NCI-H345 treated with DMSO at 0.1 percent for 48 hours (cell line): ENCODE measurements at regions not wholly inside any gene's neighbourhood (a gene's known extent, or its start where the extent isn't known, plus 50 kb on each side); places are given as distances from the start of the nearest gene placed in this dataset.
A peak's percentile ranks its signal among the peaks of the same experiment; 100 is the strongest.
"Not testable (repeated sequence)": the region's sequence is repeated elsewhere in the genome, so short reads cannot be mapped to it uniquely, and the experiment has no call there.

ENCODE experiments used
- DNase-seq: peaks from one replicate; lab custom pipeline; 2025; ENCODE audit not compliant: unreplicated experiment; lab: John Stamatoyannopoulos, UW

GRCh38 chr3:72629191-72629631 lies 219.0 kb downstream of the SHQ1 start:
- no peak for DNase-seq

DNA sequence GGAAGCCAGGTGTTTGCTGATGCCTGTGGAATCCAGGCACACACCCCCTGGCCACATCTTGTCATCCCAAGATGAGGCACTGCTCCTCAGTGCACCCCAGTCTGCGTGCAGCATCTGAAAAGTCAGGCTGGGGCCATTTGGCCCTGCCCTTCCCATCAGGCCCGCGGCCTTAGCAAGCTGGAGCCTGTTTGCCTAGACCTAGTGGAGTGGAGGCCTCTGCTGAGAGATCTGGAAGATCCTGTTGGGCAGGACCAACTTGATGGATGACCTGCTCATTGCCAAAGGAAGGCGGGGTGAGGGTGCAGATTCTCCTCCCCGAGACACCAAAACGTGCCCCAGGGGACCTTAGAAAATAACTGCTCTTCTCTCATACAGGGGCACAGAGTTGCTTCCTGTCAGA lies 220.2 kb downstream of the SHQ1 start:
- peak; percentile 65 for DNase-seq

- no peak for DNase-seq
These were observed 221.0 kb downstream of the SHQ1 start for GRCh38 chr3:72627271-72627670.

GRCh38 chr3:72625602-72626337 lies 222.5 kb downstream of the SHQ1 start:
- no peak for DNase-seq

DNA sequence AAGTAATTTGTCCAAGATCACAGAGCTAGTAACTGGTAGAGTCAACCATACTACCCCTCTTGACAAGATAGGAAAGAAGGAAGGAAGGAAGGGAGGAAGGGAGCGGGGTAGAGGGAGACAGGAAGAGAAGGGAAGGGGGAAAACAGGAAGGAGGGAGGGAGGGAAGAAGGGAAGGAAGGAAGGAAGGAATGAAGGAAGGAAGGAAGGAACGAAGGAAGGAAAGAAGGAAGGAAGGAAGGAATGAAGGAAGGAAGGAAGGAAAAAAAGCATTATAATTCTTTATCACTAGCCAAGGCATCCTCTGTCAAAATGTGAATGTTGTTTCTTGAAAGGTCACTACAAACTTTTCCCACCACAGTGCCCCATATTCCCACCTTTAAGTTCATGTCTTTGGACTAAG lies 223.6 kb downstream of the SHQ1 start:
- no peak for DNase-seq

DNA sequence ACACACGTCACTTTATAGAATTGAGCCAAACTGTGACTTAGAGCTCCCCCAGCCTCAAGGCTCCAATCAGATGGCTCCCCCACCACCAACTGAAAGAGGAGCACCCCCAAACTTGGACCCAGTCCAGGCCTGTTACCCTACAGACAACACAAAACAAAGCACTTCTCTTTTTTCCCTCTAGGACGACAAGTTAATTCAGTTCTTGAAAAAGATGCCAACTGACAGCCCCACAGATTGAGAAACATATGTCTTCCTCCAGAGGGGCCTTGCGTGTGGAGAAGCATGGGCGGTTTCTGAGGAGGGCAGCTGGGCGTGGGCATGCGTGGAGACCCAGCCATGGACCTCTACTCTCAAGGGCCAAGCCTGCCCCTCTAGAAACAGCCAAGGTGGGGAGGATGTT lies 229.5 kb downstream of the SHQ1 start:
- DNase-seq = no peak

DNA sequence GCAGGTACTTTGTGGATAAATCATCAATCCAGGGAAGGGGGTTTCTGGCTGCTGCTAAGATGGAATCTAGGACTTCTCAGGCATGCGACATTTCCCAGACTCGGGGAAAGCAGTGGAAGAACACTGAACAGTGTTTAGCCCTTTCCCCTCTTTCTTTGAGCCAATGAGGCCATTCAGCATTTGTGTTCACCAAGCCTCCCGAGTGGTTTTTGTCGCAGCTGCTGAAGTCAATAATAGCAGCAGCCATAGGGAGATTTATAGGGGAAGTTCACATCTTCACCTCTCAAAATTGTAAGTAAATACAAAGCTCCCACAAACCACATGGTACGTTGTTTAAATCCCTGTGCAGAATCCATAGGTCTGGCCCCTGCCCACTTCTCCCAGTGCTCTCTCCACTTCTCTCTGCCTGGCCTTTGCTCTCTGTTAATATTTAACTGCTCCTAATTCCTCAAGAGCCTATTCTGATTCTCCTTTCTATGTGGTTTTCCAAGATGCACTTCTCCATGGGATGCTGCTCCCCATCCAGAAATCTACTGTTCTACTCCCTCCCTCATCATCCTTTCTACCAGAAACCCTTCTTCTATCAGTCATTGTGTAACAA lies 230.7 kb downstream of the SHQ1 start:
- no peak for DNase-seq

DNA sequence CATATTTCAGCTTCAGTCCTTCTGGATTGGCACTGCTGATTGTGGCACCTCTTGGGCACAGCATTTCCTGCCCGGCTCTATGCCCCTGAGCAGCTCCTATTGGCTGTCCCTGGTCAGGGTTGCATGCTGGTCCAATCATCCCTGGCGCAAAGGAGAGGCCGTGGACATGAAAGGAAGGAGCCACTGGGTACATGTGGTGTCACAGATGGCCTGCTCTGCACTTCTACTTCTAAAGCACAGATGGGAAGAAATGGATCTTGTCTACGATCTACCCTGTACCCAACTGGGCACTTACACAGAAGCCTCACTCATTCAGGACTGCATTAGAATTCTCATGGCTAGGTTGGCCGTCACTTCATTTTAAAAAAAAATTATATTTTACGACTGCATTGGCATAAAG lies 232.5 kb downstream of the SHQ1 start:
- DNase-seq = no peak

DNA sequence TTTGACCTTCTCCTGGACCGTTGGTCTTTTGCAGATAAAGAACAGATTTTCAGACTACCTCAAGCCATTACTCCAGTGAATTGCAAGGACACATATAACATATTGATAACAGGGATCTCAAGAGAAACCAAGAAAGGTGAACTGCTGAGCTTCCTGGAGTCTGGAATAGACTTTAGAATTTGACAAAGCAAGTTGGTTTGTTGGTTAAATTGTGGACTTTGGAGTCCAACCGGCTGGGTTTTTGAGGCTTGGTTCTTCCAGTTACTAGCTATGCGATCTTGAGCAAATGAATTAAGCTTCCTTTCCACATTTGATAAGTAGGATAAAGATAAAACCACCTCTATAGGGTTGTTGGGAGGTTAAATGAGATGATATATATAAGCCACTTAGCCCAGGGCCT lies 233.1 kb downstream of the SHQ1 start:
- no peak for DNase-seq

DNA sequence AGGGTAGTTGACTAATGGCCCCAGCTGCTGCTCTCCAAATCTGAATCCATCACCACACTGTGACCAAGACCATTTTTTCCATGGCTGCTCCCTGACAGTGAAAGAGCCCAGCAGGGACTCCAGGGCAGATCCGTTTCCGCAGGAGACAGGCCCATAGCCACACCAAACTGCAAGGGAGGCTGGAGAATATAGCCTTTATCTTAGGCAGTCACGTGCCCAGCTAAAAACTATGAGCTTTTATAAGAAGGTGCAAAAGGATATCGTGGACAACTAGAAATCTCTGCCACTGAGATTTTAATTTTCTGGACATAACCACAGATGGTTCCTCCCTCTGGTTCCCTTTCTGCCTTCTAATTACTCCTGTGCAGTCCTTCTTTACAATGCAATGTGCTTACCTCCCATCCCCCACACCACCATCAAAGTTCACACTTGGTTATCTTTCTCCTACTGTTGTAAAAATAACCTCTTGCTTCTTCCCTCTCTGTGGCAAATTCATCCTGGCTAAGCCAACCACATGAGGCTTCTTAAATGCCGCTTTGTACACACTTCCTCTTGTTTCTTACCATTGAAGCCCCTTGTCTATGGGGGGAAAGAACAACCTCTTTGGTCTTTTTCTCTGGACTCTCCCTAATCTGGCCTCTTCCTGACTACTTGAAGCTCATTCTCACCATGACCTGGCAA lies 233.7 kb downstream of the SHQ1 start:
- DNase-seq = no peak

- no peak for DNase-seq
These were observed 234.4 kb downstream of the SHQ1 start for GRCh38 chr3:72613871-72614270.

DNA sequence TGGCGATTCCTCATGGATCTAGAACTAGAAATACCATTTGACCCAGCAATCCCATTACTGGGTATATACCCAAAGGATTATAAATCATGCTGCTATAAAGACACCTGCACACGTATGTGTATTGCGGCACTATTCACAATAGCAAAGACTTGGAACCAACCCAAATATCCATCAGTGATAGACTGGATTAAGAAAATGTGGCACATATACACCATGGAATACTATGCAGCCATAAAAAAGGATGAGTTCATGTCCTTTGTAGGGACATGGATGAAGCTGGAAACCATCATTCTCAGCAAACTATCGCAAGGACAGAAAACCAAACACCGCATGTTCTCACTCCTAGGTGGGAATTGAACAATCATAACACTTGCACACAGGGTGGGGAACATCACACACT lies 239.1 kb downstream of the SHQ1 start:
- DNase-seq = not testable (repeated sequence)

DNA sequence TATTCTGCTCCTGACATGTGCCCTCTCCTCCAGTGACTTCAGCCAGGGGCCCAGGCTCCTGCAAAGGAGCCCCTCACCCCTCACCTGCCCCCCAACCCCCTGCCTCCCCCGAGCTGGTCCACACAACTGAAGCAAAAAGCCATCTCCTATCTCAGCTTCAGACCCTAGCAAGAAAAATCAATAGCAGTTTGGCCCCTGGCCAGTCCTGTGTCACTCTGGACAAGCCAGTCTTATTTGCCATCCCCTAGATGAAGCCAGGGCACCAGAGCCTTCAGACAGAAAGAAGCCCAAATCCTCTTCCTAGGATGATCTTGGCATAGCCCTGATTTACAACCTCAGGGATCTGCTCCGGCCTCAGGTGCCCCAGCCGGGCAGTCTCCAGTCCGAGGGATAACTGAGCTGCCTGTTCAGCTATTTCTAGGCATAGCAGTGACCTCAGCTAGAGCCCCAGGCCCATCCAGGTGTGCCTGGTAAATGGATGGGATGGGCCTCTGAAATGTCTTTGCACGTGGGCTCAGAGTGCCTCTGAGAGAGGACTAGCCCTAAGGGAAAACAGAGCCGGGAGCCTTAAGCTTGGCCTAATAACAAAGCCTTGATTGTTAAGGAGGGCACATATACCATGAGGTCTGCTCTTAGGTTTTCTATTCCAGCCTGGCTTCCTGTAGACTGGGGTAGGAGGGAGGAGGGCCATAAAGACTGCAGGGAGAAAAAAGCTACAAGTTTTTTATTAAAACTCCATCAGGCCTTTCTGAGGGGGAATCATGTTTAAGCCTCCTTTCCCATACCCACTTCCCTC lies 242.0 kb downstream of the SHQ1 start:
- DNase-seq = no peak

- DNase-seq = no peak
These were observed 243.9 kb downstream of the SHQ1 start for GRCh38 chr3:72604328-72604727.

- DNase-seq = no peak
These were observed 246.1 kb downstream of the SHQ1 start for GRCh38 chr3:72601983-72602750.

- DNase-seq = no peak
These were observed 247.2 kb downstream of the SHQ1 start for GRCh38 chr3:72601060-72601459.

DNA sequence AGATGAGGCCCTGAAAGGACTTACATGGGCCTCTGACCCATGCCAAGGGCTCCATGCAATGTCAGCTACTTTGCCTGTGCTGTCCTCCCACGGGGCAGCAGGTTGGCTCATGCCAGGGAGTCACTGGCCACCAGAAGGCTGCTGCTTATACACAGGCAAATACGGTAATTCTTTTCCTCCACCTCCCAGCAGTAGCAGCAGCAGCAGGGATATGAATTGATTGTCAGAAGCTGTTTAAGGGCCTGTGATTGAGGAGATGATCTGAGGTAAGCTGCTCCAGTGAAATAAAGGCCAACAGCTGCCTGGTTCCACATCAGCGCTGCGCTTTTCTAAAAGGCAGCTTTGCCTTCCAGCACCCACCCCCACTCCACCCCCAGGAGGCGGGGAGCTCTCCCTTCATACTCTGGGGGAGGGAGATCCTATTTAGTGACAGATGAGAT lies 250.5 kb downstream of the SHQ1 start:
- peak; percentile 39 for DNase-seq

DNA sequence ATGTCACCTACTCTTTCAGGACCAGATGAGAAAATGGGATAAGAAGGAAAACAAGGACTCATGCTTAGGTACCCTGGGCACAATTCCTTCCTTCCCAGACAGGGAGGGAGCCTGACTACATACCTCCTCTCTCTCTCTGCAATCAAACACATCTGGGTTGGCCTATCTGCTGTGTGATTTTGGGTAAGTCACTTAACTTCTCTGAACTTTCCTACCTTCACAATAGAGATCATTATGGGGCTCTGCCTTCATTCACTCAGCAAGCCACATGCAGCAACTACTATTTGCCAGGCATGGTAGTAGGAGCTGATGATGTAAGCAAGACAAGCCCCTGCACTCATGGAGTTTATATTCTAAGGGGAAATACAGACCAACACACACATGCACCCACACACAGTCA lies 251.2 kb downstream of the SHQ1 start:
- DNase-seq = no peak

- no peak for DNase-seq
These were observed 252.2 kb downstream of the SHQ1 start for GRCh38 chr3:72595927-72596610.

DNA sequence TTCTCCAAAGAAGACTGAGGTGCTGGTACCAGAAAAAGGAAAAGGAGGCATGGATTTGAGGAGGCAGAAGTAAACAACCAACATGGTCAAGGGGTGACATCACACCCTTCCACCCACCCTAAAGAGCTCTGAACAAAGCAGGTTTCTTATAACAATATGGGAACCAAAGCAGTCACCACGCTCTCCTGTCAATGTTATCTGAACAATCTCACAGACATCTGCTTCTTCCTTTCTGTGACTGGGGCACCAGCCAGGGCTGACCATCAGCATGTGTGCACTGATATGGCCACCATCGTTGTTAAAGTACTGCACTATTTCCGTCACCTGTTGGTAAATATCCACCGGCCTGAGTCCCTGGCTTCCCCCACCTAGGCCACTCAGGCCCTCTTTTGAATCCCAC lies 252.9 kb downstream of the SHQ1 start:
- DNase-seq = no peak
